NCI-H146 treated with DMSO at 0.1 percent for 48 hours (cell line): ENCODE measurements at regions not wholly inside any gene's neighbourhood (a gene's known extent, or its start where the extent isn't known, plus 50 kb on each side); places are given as distances from the start of the nearest gene placed in this dataset.

Experiments used
- DNase-seq: peaks from one replicate; lab custom pipeline; 2025; ENCODE audit not compliant: unreplicated experiment; lab: John Stamatoyannopoulos, UW

- DNase-seq = no peak
Observed at GRCh38 chr4:38189445-38189844, 229.2 kb downstream of the PTTG2 start.

- DNase-seq = no peak
Observed at GRCh38 chr4:38190717-38191178, 230.6 kb downstream of the PTTG2 start.

- no peak for DNase-seq
Observed at GRCh38 chr4:38192516-38192915, 232.3 kb downstream of the PTTG2 start.

- DNase-seq = no peak
Observed at GRCh38 chr4:38193236-38193863, 233.2 kb downstream of the PTTG2 start.

- no peak for DNase-seq
Observed at GRCh38 chr4:38194047-38194602, 233.9 kb downstream of the PTTG2 start.

- DNase-seq = no peak
Observed at GRCh38 chr4:38195486-38195885, 235.3 kb downstream of the PTTG2 start.

GRCh38 chr4:38195911-38196310 is 235.7 kb downstream of the PTTG2 start:
- no peak for DNase-seq

- no peak for DNase-seq
Observed at GRCh38 chr4:38202242-38202641, 242.0 kb downstream of the PTTG2 start.

- no peak for DNase-seq
Observed at GRCh38 chr4:38203609-38204008, 243.4 kb downstream of the PTTG2 start.

- no peak for DNase-seq
Observed at GRCh38 chr4:38204339-38205035, 244.3 kb downstream of the PTTG2 start.

- no peak for DNase-seq
Observed at GRCh38 chr4:38205261-38205660, 245.1 kb downstream of the PTTG2 start.

- no peak for DNase-seq
Observed at GRCh38 chr4:38207110-38207457, 246.9 kb downstream of the PTTG2 start.

GRCh38 chr4:38209654-38210053 is 249.5 kb downstream of the PTTG2 start:
- no peak for DNase-seq

- no peak for DNase-seq
Observed at GRCh38 chr4:38210396-38211114, 250.4 kb downstream of the PTTG2 start.

GRCh38 chr4:38211885-38212284 is 251.7 kb downstream of the PTTG2 start:
- DNase-seq = no peak

GRCh38 chr4:38213083-38213805 is 253.0 kb downstream of the PTTG2 start:
- no peak for DNase-seq

GRCh38 chr4:38222892-38223291 is 262.7 kb downstream of the PTTG2 start:
- no peak for DNase-seq

- no peak for DNase-seq
Observed at GRCh38 chr4:38223306-38223705, 263.1 kb downstream of the PTTG2 start.

- no peak for DNase-seq
Observed at GRCh38 chr4:38223782-38224236, 263.6 kb downstream of the PTTG2 start.

- DNase-seq = no peak
Observed at GRCh38 chr4:38224850-38225249, 264.7 kb downstream of the PTTG2 start.

GRCh38 chr4:38226170-38226569 is 266.0 kb downstream of the PTTG2 start:
- DNase-seq = no peak
